ENCODE measurements at regions not wholly inside any gene's neighbourhood (a gene's known extent, or its start where the extent isn't known, plus 50 kb on each side); places are given as distances from the start of the nearest gene placed in this dataset.

DNA sequence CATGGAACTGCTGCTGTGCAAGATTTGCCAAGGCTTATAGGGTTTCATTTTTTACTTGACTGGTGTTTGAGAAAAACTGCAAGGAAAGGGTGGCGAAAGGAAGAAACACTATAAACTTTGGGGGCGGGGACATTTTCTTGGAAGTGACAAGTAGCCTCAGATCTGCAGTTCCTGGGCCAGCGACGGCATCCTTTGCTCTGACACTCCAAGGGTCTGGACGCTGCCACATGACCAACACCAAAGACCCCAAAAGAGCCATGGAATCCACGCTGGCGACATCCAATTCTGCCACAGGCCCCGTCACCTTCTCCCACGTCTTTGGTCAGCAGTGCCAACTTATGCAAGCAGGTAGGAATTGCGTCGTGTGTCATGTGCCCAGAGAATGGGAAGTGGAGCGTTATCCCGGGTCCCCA lies 193.4 kb downstream of the PRDM2 start:
- peaks cover 34% of the 10 kb centered on the region for H3K27me3 ChIP-seq (ENCODE audit: control insufficient read depth, extremely low read depth, insufficient read depth, low read length)
- no peaks in the 10 kb centered on the region for H3K9me3 ChIP-seq (ENCODE audit: control insufficient read depth, low read depth, low read length)
- dilution Hi-C loops (cut with MboI; ENCODE audit: extremely low pct_ligation_motif_present, low sequenced_read_pairs) = no loop called here
- H3K27ac ChIP-seq (ENCODE audit: control insufficient read depth, insufficient read depth, low read length) = no peak overlapping the region
- H3K79me2 ChIP-seq (ENCODE audit: control insufficient read depth, insufficient read depth, low read length) = no peaks in the 10 kb centered on the region
- H3K4me1 ChIP-seq (ENCODE audit: control insufficient read depth, extremely low read depth, insufficient read depth, low read length) = no peaks in the 10 kb centered on the region
- H3K4me2 ChIP-seq (ENCODE audit: control insufficient read depth, extremely low read depth, insufficient read depth, low read depth, low read length) = no peak overlapping the region
- no peak for FAIRE-seq
- no peak for DNase-seq (ENCODE audit: low read depth, low spot score)
- no peak overlapping the region for H3K4me3 ChIP-seq (ENCODE audit: control insufficient read depth in 2 of 3, extremely low read depth in 1 of 3, insufficient read depth in 2 of 3, low read depth in 1 of 3, low read length in 3 of 3)
- no peak overlapping the region for H2AFZ ChIP-seq (ENCODE audit: control insufficient read depth, low read length)
- no peaks in the 10 kb centered on the region for H3K36me3 ChIP-seq (ENCODE audit: control insufficient read depth in 2 of 2, extremely low read depth in 1 of 2, insufficient read depth in 2 of 2, low read length in 2 of 2)
- H4K20me1 ChIP-seq (ENCODE audit: control insufficient read depth, extremely low read depth, insufficient read depth, low read length) = no peaks in the 10 kb centered on the region
- no peaks in the 10 kb centered on the region for H3K9me1 ChIP-seq (ENCODE audit: control insufficient read depth, extremely low read depth, insufficient read depth, low read length)
- TF ChIP-seq, protein P1, sequence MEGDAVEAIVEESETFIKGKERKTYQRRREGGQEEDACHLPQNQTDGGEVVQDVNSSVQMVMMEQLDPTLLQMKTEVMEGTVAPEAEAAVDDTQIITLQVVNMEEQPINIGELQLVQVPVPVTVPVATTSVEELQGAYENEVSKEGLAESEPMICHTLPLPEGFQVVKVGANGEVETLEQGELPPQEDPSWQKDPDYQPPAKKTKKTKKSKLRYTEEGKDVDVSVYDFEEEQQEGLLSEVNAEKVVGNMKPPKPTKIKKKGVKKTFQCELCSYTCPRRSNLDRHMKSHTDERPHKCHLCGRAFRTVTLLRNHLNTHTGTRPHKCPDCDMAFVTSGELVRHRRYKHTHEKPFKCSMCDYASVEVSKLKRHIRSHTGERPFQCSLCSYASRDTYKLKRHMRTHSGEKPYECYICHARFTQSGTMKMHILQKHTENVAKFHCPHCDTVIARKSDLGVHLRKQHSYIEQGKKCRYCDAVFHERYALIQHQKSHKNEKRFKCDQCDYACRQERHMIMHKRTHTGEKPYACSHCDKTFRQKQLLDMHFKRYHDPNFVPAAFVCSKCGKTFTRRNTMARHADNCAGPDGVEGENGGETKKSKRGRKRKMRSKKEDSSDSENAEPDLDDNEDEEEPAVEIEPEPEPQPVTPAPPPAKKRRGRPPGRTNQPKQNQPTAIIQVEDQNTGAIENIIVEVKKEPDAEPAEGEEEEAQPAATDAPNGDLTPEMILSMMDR (optimal IDR thresholded peaks at IDR 0.05 in 1 of 3, IDR thresholded peaks at IDR 0.05 in 1 of 3, conservative IDR thresholded peaks at IDR 0.05 in 1 of 3; ENCODE audit: extremely low read depth in 1 of 3, insufficient read depth in 2 of 3, low read length in 3 of 3) = no peak
- no peak for TF ChIP-seq EZH2 (IDR thresholded peaks at IDR 0.05; ENCODE audit: low read length)
- no peak overlapping the region for H3K9ac ChIP-seq (ENCODE audit: control insufficient read depth, extremely low read depth, insufficient read depth, low read length)

DNA sequence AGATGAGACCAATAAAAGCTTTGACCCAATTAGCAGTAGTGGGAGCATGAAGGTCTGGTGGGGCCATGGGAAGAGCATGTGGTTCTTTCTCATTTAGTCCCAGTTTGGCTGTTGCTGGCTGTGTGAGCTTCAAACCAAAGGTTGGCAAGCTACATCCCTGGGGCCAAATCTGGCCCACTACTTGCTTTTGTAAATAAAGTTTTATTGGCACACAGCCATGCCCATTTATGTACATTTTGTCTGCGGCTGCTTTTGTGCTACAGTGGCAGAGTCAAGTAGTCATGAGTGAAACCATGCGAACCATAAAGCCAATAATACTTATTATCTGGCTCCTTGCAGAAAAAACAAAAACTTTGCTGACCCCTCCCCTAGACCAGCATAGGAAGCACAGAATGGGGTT lies 196.9 kb downstream of the PRDM2 start:
- H4K20me1 ChIP-seq (ENCODE audit: control insufficient read depth, extremely low read depth, insufficient read depth, low read length) = no peaks in the 10 kb centered on the region
- FAIRE-seq (no peak), DNase-seq (ENCODE audit: low read depth, low spot score) (no peak)
- no peak for TF ChIP-seq EZH2 (IDR thresholded peaks at IDR 0.05; ENCODE audit: low read length)
- TF ChIP-seq, protein P1 (optimal IDR thresholded peaks at IDR 0.05 in 1 of 3, IDR thresholded peaks at IDR 0.05 in 1 of 3, conservative IDR thresholded peaks at IDR 0.05 in 1 of 3; ENCODE audit: extremely low read depth in 1 of 3, insufficient read depth in 2 of 3, low read length in 3 of 3) = no peak
- no peak overlapping the region for H3K9ac ChIP-seq (ENCODE audit: control insufficient read depth, extremely low read depth, insufficient read depth, low read length)
- no peaks in the 10 kb centered on the region for H3K36me3 ChIP-seq (ENCODE audit: control insufficient read depth in 2 of 2, extremely low read depth in 1 of 2, insufficient read depth in 2 of 2, low read length in 2 of 2)
- H3K4me3 ChIP-seq (ENCODE audit: control insufficient read depth in 2 of 3, extremely low read depth in 1 of 3, insufficient read depth in 2 of 3, low read depth in 1 of 3, low read length in 3 of 3) = no peak overlapping the region
- no peaks in the 10 kb centered on the region for H3K79me2 ChIP-seq (ENCODE audit: control insufficient read depth, insufficient read depth, low read length)
- H3K9me3 ChIP-seq (ENCODE audit: control insufficient read depth, low read depth, low read length) = no peaks in the 10 kb centered on the region
- peaks cover 23% of the 10 kb centered on the region for H3K27me3 ChIP-seq (ENCODE audit: control insufficient read depth, extremely low read depth, insufficient read depth, low read length)
- H2AFZ ChIP-seq (ENCODE audit: control insufficient read depth, low read length) = no peak overlapping the region
- H3K4me1 ChIP-seq (ENCODE audit: control insufficient read depth, extremely low read depth, insufficient read depth, low read length) = no peaks in the 10 kb centered on the region
- H3K4me2 ChIP-seq (ENCODE audit: control insufficient read depth, extremely low read depth, insufficient read depth, low read depth, low read length) = no peak overlapping the region
- H3K9me1 ChIP-seq (ENCODE audit: control insufficient read depth, extremely low read depth, insufficient read depth, low read length) = no peaks in the 10 kb centered on the region
- dilution Hi-C loops (cut with MboI; ENCODE audit: extremely low pct_ligation_motif_present, low sequenced_read_pairs) = no loop called here
- H3K27ac ChIP-seq (ENCODE audit: control insufficient read depth, insufficient read depth, low read length) = no peak overlapping the region
